ENCODE measurements at regions not wholly inside any gene's neighbourhood (a gene's known extent, or its start where the extent isn't known, plus 50 kb on each side); places are given as distances from the start of the nearest gene placed in this dataset.

DNA sequence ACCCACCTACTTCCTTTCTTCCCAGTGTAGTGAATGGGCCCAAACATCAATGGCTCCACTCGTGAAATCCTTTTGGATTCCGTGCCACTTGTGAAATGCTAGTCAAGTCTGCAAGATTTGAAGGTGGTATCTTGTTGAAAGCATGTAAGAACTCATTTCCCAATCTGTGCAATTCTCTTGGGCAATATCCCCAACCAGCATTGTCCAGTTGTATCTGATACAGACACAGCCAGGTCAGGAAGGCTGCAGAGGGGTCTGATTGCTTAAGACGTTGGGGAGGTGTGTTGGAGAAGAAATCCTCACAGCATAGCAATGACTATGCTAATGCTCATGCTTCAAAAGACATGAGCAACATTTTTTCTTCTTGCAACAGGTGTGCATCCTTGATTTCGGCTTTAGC is 164.8 kb downstream of the VEGFC start:
- Histone ChIP-seq H3K4me3 (ENCODE audit: low read depth in 1 of 2, low read length in 2 of 2) (no peak overlapping the region), H3K4me1 (ENCODE audit: insufficient read depth, low read length) (no peaks in the 10 kb centered on the region), H3K27ac (ENCODE audit: low read length) (no peak overlapping the region), H3K79me2 (ENCODE audit: insufficient read depth, low read length) (no peaks in the 10 kb centered on the region), H2AFZ (ENCODE audit: low read depth, low read length) (no peak overlapping the region), H3K4me2 (ENCODE audit: insufficient read depth, low read length) (no peak overlapping the region), H3K27me3 (ENCODE audit: insufficient read depth, low read length, poor library complexity) (peaks cover 12% of the 10 kb centered on the region), H3K9ac (ENCODE audit: low read depth, low read length) (no peak overlapping the region), H4K20me1 (ENCODE audit: insufficient read depth, low read length) (no peaks in the 10 kb centered on the region), H3K9me3 (ENCODE audit: insufficient read depth, low read length, severe bottlenecking) (no peaks in the 10 kb centered on the region), H3K36me3 (ENCODE audit: insufficient read depth, low read length) (no peaks in the 10 kb centered on the region)
- ATAC-seq (ENCODE audit: insufficient read depth, low read depth) (no peak), DNase-seq (no peak)
- TF ChIP-seq, protein P1, sequence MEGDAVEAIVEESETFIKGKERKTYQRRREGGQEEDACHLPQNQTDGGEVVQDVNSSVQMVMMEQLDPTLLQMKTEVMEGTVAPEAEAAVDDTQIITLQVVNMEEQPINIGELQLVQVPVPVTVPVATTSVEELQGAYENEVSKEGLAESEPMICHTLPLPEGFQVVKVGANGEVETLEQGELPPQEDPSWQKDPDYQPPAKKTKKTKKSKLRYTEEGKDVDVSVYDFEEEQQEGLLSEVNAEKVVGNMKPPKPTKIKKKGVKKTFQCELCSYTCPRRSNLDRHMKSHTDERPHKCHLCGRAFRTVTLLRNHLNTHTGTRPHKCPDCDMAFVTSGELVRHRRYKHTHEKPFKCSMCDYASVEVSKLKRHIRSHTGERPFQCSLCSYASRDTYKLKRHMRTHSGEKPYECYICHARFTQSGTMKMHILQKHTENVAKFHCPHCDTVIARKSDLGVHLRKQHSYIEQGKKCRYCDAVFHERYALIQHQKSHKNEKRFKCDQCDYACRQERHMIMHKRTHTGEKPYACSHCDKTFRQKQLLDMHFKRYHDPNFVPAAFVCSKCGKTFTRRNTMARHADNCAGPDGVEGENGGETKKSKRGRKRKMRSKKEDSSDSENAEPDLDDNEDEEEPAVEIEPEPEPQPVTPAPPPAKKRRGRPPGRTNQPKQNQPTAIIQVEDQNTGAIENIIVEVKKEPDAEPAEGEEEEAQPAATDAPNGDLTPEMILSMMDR (IDR thresholded peaks at IDR 0.05; ENCODE audit: borderline replicate concordance, extremely low read depth, low read length, poor library complexity, severe bottlenecking): no peak
- no peak for TF ChIP-seq EZH2 (IDR thresholded peaks at IDR 0.05; ENCODE audit: borderline replicate concordance, low read depth, low read length, severe bottlenecking)

DNA sequence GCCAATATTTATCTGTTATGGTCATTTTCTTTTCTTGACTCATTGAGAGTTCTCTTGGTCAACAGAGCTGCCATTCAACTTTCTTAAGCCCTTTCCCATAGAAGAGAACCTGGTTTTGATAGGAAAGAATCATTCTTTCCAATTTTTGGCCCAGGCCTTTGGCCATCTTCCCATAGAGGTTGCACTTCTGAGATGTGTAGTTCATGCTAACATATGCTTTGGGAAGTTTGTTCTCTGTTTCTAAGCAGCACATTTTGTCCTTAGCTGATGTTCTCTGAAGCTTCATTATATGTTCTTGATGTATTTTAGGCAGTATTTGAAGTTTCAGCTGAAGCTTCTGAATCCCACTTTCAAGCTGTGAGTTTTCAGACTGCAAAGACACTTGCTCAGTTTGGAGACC is 161.1 kb downstream of the VEGFC start:
- ATAC-seq (ENCODE audit: insufficient read depth, low read depth) (no peak), DNase-seq (no peak)
- Histone ChIP-seq H3K36me3 (ENCODE audit: insufficient read depth, low read length) (no peaks in the 10 kb centered on the region), H3K4me2 (ENCODE audit: insufficient read depth, low read length) (no peak overlapping the region), H3K4me1 (ENCODE audit: insufficient read depth, low read length) (no peaks in the 10 kb centered on the region), H2AFZ (ENCODE audit: low read depth, low read length) (no peak overlapping the region), H3K27ac (ENCODE audit: low read length) (no peak overlapping the region), H3K4me3 (ENCODE audit: low read depth in 1 of 2, low read length in 2 of 2) (no peak overlapping the region), H3K9ac (ENCODE audit: low read depth, low read length) (no peak overlapping the region), H4K20me1 (ENCODE audit: insufficient read depth, low read length) (no peaks in the 10 kb centered on the region), H3K27me3 (ENCODE audit: insufficient read depth, low read length, poor library complexity) (peaks cover 22% of the 10 kb centered on the region), H3K9me3 (ENCODE audit: insufficient read depth, low read length, severe bottlenecking) (no peaks in the 10 kb centered on the region), H3K79me2 (ENCODE audit: insufficient read depth, low read length) (no peaks in the 10 kb centered on the region)
- no peak for TF ChIP-seq EZH2 (IDR thresholded peaks at IDR 0.05; ENCODE audit: borderline replicate concordance, low read depth, low read length, severe bottlenecking)
- TF ChIP-seq, protein P1 (IDR thresholded peaks at IDR 0.05; ENCODE audit: borderline replicate concordance, extremely low read depth, low read length, poor library complexity, severe bottlenecking): no peak

Measured in DND-41 (cell line).